Islet precursor cell (in vitro differentiated cells): ENCODE measurements at regions not wholly inside any gene's neighbourhood (a gene's known extent, or its start where the extent isn't known, plus 50 kb on each side); places are given as distances from the start of the nearest gene placed in this dataset.
A peak's percentile ranks its signal among the peaks of the same experiment; 100 is the strongest.

Experiments
- DNase-seq: peaks from one replicate; pipeline ENCODE4 v3.0.0-alpha.2; 2018

DNA sequence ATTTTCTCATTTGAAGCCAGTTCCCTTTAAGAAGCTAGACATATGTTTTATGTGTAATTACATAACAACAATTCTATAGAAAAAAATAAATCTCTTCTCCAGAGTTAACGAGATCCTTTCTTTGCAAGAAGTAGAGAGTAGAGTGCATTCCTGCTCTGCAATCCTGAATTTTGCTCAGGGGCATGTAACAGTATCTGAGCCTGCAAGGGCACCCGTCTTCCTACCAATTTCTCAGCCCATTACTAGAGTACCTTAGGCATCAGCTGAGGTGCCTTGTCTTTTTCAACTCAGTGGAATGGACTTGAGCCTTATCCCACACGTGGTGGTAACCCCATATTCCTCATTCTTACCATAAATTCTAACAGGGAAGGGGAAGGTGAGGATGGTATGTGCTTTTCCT is 205.9 kb downstream of the IKZF2 start:
- peak; percentile 70 for DNase-seq

DNA sequence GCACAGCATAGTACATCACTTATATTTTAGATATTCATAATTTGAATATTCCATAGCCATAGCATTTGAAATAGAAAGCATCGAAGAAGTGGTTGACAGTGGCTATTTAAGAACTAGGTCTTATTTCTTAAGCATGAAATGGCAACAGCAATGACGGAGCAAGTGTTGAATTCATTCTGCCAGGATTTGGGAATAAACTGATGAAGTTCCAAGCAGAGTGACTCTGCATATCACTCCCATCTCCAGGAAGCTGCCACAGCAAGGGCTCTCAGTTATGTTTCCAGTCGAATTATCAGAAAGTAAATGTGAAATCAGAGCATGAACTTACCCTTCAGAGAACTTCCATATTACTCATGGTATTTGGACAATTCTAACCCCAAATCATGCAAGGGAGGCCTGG is 208.1 kb downstream of the IKZF2 start:
- no peak for DNase-seq

DNA sequence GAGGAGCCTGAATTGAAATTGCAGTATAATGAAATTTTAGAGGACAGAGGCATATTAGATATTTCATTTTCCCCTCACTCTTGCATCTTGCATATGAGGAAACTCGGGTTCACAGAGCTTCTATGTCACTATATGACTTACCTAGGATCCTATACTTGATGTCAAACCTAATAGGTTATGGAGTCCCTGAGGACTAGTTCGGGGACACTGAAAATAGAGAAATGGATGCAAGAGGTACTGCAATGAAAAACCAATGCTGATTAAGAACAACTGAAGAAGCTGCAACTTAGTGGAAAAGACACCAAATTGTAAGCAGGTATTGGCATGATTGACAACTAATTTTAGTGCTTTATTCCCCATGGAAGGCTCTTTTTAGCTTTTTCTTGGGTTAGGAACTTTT is 210.1 kb downstream of the IKZF2 start:
- no peak for DNase-seq

DNA sequence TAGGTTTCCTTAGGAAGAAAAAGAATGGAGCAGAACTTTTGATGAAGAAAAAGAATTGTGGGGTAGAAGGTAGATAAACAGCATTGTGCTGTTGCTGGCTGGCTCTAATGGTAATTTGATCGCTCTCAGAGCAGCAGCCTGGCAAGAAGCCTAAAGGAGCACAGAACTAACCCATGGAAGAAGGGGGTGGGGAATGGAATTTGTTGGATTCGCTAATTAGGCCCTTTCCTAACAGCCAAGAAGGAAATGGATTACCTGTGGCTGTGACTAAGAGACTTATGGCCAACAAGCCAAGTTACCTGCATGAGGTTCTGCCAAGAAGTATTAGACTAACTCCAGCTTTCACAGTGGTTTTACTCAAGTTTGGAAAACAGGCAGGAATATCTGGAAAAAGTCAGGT is 210.6 kb downstream of the IKZF2 start:
- peak; percentile 85 for DNase-seq

DNA sequence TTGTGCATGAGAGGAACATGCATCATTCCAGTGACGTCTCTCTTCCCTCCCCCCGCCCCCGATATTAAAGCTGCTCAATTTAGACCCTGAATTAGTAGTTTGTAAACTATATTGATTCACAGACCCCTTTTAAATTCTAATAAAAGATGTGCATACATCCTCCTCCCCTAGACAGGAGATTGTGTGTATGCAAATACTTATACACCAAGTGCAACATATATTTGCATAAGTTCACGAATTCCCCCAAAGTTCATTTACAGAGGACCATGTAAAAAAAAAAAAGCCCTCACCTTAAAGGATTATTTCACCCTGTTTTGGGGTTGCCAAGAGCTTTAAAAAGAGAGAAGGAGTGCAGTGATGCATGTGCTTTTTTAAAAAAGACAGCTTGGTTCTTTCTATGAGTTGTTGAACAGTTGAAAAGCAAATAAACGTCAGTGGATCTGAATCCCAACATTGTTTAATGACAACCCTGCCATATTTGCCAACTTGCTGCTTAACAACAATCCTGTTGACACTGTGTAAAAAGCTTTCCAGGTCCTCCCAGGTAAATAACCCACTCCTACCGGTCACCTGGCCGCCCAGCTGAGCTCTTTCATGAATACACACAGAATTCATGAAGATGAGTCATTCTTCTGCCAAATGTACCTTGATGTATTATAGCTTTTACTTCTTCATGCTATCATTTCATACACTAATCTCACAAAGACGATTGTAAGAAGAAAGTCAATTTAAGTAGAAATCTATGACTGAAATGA is 211.5 kb downstream of the IKZF2 start:
- peak; percentile 60 for DNase-seq

DNA sequence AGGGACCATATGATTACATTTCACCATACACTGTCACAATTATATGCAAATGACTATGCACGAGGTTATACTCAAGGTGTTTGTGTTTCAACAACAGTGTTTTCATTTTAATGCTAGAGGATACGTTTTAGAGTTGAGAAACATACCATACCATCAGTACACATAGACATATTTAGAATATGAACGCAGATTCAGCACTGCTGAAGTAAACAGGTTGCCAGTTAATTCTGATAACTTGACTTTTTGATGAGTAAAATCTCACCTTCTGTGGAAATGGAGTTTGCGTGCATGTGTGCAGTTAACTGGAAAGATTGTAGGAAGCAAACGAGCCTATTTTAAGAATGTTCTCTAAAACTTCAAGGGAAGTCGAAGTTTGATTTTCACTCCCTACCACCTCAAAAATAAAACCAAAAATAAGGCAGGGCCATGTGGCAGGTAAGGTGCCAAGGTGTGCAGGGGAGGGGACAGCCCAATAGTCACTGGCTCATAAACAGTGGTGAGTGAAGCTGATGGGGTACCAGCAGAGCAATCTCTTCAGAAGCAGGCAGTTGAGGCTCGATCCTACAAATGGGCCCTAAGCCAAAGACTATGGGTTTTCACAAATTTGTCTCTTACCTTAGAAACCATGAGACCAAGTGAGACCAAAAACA is 213.1 kb downstream of the IKZF2 start:
- no peak for DNase-seq

DNA sequence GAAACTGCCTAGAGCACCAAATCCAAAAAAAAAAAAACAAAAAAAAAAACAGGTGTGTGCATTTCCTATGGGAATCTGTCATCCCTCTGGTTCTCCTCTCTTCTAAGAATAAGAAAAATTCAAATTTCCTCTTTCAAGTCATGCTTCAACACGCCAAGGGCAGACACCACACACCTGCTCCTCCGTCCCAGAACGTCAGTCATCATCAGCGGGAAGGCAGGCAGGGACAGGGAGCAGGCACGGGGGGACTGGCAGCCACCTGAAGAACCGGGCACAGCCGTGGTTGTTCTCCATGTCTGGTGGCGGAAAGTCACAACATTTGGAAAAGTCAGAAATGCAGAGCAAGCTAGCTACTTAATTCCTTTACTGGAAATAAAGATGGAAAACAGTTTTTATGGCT is 214.8 kb downstream of the IKZF2 start:
- DNase-seq, result no peak

DNA sequence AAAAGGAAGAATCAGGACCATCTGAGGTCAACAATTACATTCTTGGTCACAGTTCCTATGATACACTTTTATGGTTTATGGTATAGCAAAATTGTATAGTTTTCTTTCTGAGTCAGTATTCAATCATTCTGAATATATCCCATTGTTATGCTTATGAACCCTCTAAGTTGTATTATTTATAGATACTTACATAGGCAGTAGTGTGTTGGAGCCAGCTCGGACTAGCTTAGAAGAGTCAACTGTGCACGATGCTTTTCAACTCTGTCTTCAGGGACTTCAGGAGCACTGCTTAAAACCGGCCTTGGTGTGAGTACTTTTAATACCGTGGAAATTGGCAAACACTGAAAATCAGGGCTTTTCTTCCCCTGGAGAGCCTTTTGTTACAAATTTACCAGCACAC is 215.7 kb downstream of the IKZF2 start:
- DNase-seq, result no peak

DNA sequence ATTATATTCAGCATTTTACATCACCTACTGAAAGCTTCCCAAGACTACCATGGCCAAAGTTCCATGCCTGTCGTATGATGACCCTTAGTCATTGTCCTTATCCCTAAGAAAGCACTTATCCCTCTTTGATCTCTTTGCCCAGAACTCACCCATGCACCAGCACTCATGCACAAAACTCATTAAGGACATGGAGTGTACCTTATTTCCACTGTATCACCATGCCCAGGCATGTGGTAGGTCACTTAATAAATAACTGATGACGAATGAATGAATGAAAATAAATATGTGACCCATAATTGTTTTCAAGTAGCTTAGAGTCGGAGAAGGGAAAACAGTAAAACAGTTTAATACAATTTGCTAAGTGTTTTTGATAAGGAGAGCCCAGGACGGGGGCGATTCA is 220.1 kb downstream of the IKZF2 start:
- no peak for DNase-seq

DNA sequence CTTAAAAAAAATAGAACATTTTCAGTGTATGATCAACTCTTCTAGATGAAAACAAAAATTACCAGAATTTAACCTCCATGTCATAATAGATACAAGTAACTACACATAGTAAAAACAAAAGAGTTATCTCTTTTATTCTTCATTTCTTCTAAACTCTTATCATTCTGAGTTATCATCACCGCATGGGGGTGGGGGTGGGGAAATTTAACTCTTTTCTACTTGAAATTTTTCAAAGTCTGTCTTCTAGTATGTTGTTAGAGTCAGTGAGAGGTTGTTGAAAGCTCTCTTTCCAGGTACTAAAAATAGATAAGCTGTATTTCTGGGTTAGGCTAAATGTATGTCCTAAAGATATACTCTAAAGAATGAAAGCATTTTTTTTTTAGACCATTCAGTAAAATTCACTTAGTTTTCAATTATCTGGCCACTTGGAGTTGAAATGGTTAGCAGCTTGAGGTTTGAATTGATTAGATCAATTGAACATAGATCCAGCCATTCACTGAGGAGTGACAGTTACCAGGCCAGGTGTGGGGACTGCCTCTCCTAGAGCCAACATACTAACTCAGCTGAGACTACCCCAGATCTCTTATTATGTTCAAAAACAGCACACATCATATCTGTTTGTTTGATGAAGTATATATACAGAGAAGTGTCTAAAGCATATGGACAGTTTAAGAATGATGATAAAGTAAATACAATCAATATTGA is 220.7 kb downstream of the IKZF2 start:
- DNase-seq, result no peak

DNA sequence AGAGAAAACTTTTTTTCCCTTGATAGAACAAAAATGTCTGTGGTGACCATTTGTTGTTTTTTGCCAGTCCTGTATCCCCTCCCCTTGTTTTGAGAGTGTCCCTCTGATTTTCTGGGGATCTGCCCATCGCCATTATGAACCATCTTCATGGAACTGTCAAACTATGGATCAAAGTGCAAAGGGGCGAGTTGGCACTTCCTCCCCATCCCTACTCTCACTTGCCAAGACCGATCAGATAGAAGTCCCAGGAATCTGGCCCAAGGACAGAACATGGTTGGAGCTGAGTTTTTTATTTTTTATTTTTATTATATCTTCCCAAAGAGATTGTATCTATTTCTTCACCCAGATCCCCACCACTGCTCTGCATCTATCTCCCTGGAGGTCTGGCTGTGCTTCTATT is 221.4 kb downstream of the IKZF2 start:
- DNase-seq, result no peak

DNA sequence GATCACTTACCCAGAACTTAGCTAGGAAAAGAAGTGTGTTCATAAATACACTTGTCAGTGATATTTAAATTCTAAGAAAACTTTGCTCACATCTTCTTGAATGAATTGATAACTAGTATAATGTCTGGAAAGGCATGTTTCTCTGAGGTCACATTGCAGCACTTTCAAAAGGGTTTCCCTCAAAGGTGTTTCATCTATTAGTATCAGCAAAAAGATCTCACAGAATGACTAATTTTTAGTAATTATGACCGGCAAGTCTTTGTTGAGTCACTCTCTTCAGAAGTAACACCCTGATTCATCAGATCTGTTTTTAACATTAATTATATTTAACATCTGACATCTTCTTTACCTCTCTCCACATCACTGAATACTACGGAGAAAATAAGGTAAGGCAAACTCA is 222.3 kb downstream of the IKZF2 start:
- no peak for DNase-seq

DNA sequence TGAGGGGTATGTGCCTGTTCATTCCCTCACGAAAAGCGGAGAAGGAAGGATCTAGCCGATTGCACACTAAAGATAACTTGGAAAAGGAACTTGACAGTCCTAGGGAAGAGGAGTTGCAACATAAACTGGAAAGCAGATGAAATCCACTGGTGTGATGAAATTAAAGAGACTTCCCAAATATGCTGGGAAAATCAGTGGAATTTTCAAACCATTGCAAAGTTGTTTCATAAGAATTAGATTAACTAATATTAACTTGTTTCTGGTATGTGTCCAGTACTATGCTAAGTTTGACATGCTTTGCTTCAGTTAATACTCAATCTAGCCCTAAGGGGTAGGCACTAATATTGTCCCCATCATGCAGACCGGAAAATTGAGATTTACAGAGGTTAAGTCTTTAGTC is 222.7 kb downstream of the IKZF2 start:
- DNase-seq, result no peak

DNA sequence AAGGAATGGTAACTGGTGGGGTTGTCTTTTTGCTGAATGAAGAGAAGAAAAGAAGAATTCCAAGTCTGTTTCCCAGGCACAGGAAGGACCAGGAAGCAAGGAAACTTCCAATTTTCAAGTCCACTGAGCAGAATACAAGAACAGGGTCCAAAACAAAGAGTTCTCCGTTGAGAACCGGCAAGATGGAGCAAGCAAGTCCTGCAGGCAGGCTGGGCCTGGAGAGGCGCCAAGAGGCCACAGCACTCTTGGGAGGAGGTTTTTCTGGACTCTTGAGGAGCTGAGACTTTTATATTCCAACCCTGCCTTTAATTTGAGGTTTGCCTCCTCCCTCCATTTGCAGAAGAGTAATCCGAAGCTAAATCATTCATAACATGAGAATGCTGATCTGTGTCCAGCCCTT is 224.5 kb downstream of the IKZF2 start:
- no peak for DNase-seq

DNA sequence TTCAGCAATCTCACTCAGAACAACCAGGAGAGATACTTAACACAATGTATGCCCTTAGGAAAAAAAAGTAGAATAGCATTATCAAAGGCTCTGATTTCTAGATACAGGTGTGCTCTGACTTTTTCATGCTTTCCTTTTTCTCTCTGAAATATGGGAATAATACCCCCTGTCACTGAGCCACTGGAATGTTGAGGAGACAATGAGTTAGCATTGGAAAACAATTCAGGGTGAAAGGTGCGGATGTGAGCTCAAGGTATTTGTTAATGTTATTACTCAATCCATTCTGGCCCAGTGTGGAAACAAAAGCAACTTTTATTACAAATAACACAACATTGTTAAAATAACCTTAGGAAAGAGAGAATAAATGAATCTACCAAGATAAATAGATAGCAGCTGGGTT is 228.0 kb downstream of the IKZF2 start:
- no peak for DNase-seq

DNA sequence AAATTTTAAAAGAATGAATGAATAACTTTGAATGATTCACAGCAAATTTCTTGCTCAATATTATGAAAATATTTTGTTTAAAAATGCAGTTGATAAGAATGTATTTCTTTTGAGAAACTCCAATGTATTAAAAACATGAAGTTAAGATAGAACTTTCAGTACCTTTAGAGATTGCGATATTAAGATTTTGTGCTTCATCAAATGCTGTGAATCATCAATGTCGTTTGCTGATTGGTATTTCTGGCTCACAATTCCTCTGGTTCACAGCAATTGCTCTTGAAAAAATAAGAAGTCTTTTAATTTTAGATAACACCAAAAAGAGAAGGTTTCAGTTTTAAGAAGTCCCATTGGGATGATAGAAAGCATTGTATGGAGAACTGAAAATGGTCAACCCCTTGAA is 228.7 kb downstream of the IKZF2 start:
- no peak for DNase-seq

DNA sequence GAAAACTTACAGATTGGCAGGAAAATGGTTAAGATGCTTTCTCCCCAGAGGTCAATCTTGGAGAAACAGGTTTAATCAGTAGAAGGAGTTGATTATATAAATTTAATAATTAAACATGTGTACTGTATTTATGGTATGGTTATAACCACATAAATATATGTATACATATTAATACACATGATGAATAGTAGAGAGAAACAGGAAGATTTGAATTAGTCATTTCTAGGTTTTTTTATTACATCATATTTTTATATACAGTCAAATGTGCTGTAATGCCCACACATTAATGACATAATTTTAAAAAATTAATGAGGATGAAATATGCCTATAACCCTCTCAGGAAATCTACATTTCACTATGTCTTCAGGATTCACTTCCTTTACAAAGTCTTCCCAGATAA is 229.7 kb downstream of the IKZF2 start:
- no peak for DNase-seq

DNA sequence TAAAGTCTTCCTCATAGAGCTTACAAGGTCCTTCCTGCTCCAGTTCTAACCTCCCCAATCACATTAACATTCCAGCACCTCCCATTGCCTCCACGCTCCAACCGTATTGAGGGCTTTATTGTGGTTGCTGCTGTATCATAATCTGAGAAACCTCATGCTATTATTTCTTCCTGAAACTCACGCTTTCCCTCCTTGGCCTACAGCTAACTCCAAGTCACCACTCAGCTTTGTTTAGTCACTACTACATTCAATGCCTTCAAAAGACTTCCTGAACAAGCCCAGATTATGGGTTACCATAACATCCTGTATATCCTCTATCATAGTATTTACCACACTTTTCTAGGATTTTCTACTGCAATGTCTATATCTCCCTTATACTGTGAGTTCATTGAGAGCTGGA is 230.4 kb downstream of the IKZF2 start:
- DNase-seq, result no peak

DNA sequence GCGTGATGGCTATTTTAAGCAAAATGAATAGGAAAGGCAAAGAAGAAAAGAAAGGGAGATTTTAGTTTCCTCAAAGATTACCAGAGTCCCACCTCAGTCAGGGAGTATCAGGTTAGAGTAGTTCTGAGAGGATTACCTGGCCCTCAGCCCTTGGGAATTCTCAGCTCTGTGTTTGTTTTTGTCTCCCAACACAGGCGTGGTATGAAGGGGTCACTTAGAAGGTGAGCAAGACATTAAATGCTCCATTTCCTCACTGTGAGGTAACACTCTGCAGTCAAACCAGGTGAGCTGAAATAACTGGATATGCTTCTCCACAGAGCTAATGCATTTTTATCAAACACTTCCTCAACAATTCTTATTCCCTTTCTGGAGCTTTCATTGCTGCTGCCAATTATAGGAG is 232.2 kb downstream of the IKZF2 start:
- DNase-seq, result no peak

DNA sequence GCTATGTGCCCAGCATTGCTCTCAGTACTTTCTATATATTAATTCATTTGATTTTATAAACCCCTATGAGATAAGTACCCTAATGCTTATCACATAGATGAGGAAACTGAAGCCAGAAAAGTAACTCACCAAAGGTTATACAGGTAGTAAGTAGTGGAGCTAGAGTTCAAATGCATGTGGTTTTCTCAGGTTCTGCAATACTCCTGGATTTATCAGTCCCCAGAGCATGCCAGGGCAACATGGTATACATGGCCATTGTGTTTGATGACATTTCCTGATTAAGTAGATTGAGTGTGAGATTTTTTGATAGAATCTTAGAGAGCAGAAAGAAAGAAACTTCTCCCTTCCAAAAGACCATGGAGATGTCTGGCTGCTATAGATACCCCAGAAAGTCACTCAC is 233.1 kb downstream of the IKZF2 start:
- DNase-seq, result no peak

DNA sequence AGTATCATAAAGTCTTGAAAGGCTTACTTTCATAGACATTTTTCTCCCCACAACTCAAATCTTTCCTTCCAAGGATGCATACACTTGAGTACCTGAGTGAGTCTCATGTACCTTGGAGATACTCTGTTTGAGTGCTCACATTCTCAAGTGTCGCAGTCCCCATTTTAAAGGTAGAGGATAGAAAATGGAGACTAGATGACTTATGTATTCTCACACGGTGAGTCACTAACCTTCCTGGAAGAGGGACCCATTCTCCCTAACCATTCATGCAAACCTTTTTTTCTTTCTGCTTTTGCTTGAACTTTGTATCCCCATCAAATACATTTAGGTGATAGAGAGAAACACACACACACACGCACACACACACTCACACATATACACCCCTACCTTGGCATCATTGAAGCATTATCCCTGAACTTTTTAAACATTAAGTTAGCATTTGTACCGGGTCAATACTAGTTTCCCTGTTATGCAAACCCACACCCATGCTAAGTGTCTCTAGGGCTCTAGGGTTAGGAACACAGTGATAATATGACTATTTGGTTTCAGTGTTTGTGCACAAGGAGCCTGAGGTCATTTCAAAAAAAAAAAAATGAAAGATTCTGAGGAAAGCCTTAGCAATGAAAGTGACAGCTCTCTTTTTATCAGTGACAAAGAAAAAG is 236.2 kb downstream of the IKZF2 start:
- no peak for DNase-seq

DNA sequence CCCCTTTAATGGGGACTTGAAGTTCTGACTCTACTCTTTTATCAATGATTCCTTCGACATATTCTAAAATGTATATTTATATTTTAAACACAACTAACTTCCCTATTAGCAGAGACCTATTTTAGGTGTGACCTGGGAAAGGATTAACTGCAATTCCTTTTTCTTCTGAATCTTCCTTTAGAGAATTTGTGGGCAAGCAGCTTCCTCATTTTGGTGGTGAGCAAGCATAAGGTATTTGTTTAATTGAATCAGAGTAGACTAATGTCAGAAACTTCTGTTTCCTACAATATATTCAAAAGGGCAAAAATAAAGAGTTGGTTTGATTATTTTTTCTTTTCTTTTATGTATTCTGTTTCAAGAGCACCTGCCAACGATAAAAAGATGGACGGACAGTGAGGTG is 237.0 kb downstream of the IKZF2 start:
- no peak for DNase-seq

DNA sequence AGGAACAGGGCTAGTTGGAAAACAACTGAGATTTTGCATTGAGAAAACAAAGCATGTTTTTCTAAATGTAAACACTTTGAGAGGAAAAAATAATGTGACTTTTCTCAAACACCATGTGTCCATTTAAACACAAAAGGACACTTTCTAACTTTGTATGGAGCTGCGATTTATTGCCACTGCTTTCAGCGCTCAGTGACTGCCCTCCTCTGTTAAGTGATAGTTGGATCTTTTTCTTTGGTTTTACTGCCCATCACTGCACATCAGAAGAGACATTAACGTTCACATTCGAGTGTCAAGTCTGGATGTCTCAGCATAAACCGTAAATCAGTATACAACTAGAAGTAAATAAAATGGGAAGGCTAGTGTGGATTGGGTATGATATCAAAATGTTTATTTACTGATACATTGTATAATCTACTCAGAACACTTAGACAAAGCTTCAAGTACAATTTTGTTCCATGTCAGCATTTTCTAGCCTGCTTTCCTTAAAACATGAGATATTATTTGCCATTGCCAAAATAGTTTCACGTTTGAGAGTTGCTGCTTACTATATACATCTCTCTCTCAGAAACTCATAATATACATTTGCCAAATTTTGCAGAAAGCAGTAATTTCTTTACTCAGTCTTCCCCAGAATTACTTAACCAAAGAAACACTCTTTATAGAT is 237.6 kb downstream of the IKZF2 start:
- no peak for DNase-seq
